ENCODE measurements at regions not wholly inside any gene's neighbourhood (a gene's known extent, or its start where the extent isn't known, plus 50 kb on each side); places are given as distances from the start of the nearest gene placed in this dataset.

GRCh38 chr11:96794152-96794551 is 404.3 kb downstream of the JRKL start:
- Histone ChIP-seq H3K79me2 (ENCODE audit: control insufficient read depth, insufficient read depth, low read length) (no peaks in the 10 kb centered on the region), H3K4me1 (ENCODE audit: control insufficient read depth, extremely low read depth, insufficient read depth, low read length) (no peaks in the 10 kb centered on the region), H3K27ac (ENCODE audit: insufficient read depth, low read depth, low read length) (no peak overlapping the region), H4K20me1 (replicated peaks; ENCODE audit: control insufficient read depth, extremely low read depth, insufficient read depth, low read length) (no peaks in the 10 kb centered on the region), H3K4me3 (replicated peaks in 1 of 3; ENCODE audit: insufficient read depth in 1 of 3, low read depth in 1 of 3, low read length in 3 of 3) (no peak overlapping the region), H2AFZ (ENCODE audit: low read depth, low read length) (no peak overlapping the region), H3K9me3 (replicated peaks; ENCODE audit: control insufficient read depth, insufficient read depth, low read length) (no peaks in the 10 kb centered on the region), H3K27me3 (ENCODE audit: control insufficient read depth in 2 of 2, insufficient read depth in 2 of 2, low read length in 2 of 2) (peaks cover 0 to 2% of the 10 kb centered on the region in 2 experiments), H3K4me2 (ENCODE audit: insufficient read depth, low read length) (no peak overlapping the region), H3K9ac (replicated peaks; ENCODE audit: extremely low read depth, insufficient read depth, low read length) (no peak overlapping the region), H3K36me3 (ENCODE audit: control insufficient read depth in 2 of 2, extremely low read depth in 1 of 2, insufficient read depth in 2 of 2, low read length in 2 of 2) (no peaks in the 10 kb centered on the region), H3K9me1 (replicated peaks; ENCODE audit: control insufficient read depth, extremely low read depth, insufficient read depth, low read length) (no peaks in the 10 kb centered on the region)
- no peak for FAIRE-seq
- no TSS peak for BruUV-seq (replicated peaks)
- intact Hi-C loops (cut with micrococcal nuclease) (no loop called here), dilution Hi-C loops (cut with MboI; ENCODE audit: extremely low pct_ligation_motif_present, low sequenced_read_pairs) (no loop called here)
- DNase-seq (ENCODE audit: low read depth, low spot score), result no peak
- CTCF ChIA-PET, result no interaction called here
- TF ChIP-seq POLR2AphosphoS5 (IDR thresholded peaks at IDR 0.05; ENCODE audit: insufficient read depth, low read depth, low read length) (no peak), GATA2 (IDR thresholded peaks at IDR 0.05; ENCODE audit: insufficient read depth, insufficient read length, low read depth, low read length) (no peak), EZH2 (IDR thresholded peaks at IDR 0.05; ENCODE audit: borderline replicate concordance, low read depth, low read length, severe bottlenecking) (no peak), MYC (IDR thresholded peaks at IDR 0.05; ENCODE audit: low read depth, low read length) (no peak), CTCF (IDR thresholded peaks at IDR 0.05; ENCODE audit: extremely low read depth in 1 of 2, insufficient read depth in 1 of 2, low read depth in 1 of 2, low read length in 2 of 2) (no peak), FOS (IDR thresholded peaks at IDR 0.05; ENCODE audit: borderline replicate concordance, insufficient read depth, low read length) (no peak), POLR2A (IDR thresholded peaks at IDR 0.05; ENCODE audit: low read depth, low read length) (no peak)
- TF ChIP-seq, protein P1, sequence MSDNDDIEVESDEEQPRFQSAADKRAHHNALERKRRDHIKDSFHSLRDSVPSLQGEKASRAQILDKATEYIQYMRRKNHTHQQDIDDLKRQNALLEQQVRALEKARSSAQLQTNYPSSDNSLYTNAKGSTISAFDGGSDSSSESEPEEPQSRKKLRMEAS (IDR thresholded peaks at IDR 0.05; ENCODE audit: insufficient read depth, insufficient read length), result no peak
- POLR2A ChIA-PET, result no interaction called here

Data from endothelial cell of umbilical vein (primary cell).